ENCODE measurements at regions not wholly inside any gene's neighbourhood (a gene's known extent, or its start where the extent isn't known, plus 50 kb on each side); places are given as distances from the start of the nearest gene placed in this dataset.
A peak's percentile ranks its signal among the peaks of the same experiment; 100 is the strongest.
"Not testable (repeated sequence)": the region's sequence is repeated elsewhere in the genome, so short reads cannot be mapped to it uniquely, and the experiment has no call there.

GRCh38 chr15:38748710-38749109 lies 184.1 kb upstream of the RASGRP1 start:
- DNase-seq = no peak

GRCh38 chr15:38750786-38751185 lies 186.2 kb upstream of the RASGRP1 start:
- DNase-seq = no peak

- DNase-seq = no peak
Measured at GRCh38 chr15:38755718-38756117, 191.1 kb upstream of the RASGRP1 start.

- no peak for DNase-seq
Measured at GRCh38 chr15:38756441-38756840, 191.8 kb upstream of the RASGRP1 start.

GRCh38 chr15:38758043-38758442 lies 193.4 kb upstream of the RASGRP1 start:
- DNase-seq = no peak

GRCh38 chr15:38761681-38762080 lies 197.1 kb upstream of the RASGRP1 start:
- DNase-seq = no peak

- DNase-seq = no peak
Measured at GRCh38 chr15:38768970-38769369, 204.4 kb upstream of the RASGRP1 start.

GRCh38 chr15:38769492-38769891 lies 204.9 kb upstream of the RASGRP1 start:
- no peak for DNase-seq

- DNase-seq = not testable (repeated sequence)
Measured at GRCh38 chr15:38774076-38774475, 209.5 kb upstream of the RASGRP1 start.

- no peak for DNase-seq
Measured at GRCh38 chr15:38781196-38781595, 216.6 kb upstream of the RASGRP1 start.

GRCh38 chr15:38782156-38782555 lies 217.5 kb upstream of the RASGRP1 start:
- DNase-seq = no peak

GRCh38 chr15:38788918-38789317 lies 224.3 kb upstream of the RASGRP1 start:
- no peak for DNase-seq

- DNase-seq = no peak
Measured at GRCh38 chr15:38789566-38789965, 225.0 kb upstream of the RASGRP1 start.

- no peak for DNase-seq
Measured at GRCh38 chr15:38793206-38793810, 228.7 kb upstream of the RASGRP1 start.

GRCh38 chr15:38795471-38796245 lies 231.0 kb upstream of the RASGRP1 start:
- DNase-seq = no peak

GRCh38 chr15:38796589-38796988 lies 232.0 kb upstream of the RASGRP1 start:
- DNase-seq = no peak

- DNase-seq = not testable (repeated sequence)
Measured at GRCh38 chr15:38797506-38797905, 232.9 kb upstream of the RASGRP1 start.

- DNase-seq = not testable (repeated sequence)
Measured at GRCh38 chr15:38799202-38799601, 234.6 kb upstream of the RASGRP1 start.

- no peak for DNase-seq
Measured at GRCh38 chr15:38809621-38810020, 245.0 kb upstream of the RASGRP1 start.

GRCh38 chr15:38810686-38811085 lies 246.1 kb upstream of the RASGRP1 start:
- no peak for DNase-seq

GRCh38 chr15:38814254-38814653 lies 249.6 kb upstream of the RASGRP1 start:
- not testable (repeated sequence) for DNase-seq

GRCh38 chr15:38814891-38815290 lies 250.3 kb upstream of the RASGRP1 start:
- no peak for DNase-seq

- DNase-seq = peak; percentile 18 to 47
Measured at GRCh38 chr15:38817427-38818156, 253.0 kb upstream of the RASGRP1 start.
